NB4 (cell line): ENCODE measurements at regions not wholly inside any gene's neighbourhood (a gene's known extent, or its start where the extent isn't known, plus 50 kb on each side); places are given as distances from the start of the nearest gene placed in this dataset.

Experiments used
- MYC ChIP-seq: IDR thresholded peaks from 2 replicates; pipeline ENCODE4 v1.6.1; 2011; ENCODE audit warnings: low read depth, low read length
- POLR2A ChIP-seq: IDR thresholded peaks from 2 replicates; pipeline ENCODE4 v1.6.1; 2011; ENCODE audit warnings: mild to moderate bottlenecking; ENCODE audit not compliant: insufficient read length; ENCODE audit errors: extremely low read depth
- TF ChIP-seq, protein P1 (sequence below): IDR thresholded peaks from one replicate; pipeline ENCODE4 v1.5.1; 2012; ENCODE audit warnings: low read depth, low read length
- TF ChIP-seq, protein P2 (sequence below): IDR thresholded peaks from 2 replicates; pipeline ENCODE4 v1.6.1; 2011; ENCODE audit warnings: low read depth, low read length

DNA sequence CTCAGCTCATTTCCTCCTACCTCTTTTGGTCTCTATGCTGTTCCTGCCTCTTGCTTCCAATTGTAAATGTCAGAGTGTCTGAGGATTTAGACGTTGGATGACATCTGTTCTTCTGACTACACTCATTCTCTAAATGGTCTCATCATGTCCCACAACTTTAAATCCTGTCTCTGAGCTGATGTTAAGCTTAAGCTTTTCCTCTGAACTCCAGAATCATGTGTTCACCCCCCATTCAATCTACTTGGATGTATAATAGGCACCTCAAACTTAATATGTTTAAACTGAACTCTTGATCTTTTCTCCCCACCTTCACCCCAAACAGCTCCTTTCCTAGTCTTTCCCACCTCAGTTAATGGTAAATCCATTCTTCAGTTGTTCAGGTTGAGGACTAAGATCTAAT is 433.6 kb downstream of the CSNK1G3 start:
- TF ChIP-seq, protein P1, sequence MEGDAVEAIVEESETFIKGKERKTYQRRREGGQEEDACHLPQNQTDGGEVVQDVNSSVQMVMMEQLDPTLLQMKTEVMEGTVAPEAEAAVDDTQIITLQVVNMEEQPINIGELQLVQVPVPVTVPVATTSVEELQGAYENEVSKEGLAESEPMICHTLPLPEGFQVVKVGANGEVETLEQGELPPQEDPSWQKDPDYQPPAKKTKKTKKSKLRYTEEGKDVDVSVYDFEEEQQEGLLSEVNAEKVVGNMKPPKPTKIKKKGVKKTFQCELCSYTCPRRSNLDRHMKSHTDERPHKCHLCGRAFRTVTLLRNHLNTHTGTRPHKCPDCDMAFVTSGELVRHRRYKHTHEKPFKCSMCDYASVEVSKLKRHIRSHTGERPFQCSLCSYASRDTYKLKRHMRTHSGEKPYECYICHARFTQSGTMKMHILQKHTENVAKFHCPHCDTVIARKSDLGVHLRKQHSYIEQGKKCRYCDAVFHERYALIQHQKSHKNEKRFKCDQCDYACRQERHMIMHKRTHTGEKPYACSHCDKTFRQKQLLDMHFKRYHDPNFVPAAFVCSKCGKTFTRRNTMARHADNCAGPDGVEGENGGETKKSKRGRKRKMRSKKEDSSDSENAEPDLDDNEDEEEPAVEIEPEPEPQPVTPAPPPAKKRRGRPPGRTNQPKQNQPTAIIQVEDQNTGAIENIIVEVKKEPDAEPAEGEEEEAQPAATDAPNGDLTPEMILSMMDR, result no peak
- TF ChIP-seq, protein P2, sequence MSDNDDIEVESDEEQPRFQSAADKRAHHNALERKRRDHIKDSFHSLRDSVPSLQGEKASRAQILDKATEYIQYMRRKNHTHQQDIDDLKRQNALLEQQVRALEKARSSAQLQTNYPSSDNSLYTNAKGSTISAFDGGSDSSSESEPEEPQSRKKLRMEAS, result no peak
- no peak for TF ChIP-seq POLR2A
- no peak for TF ChIP-seq MYC
